G401.6 (cell line): ENCODE measurements at regions not wholly inside any gene's neighbourhood (a gene's known extent, or its start where the extent isn't known, plus 50 kb on each side); places are given as distances from the start of the nearest gene placed in this dataset.

Experiments used
- FAIRE-seq: peaks from 2 replicates; lab custom pipeline; 2012; peaks lifted over from hg19 to GRCh38; lab: Jason Lieb, UNC

- no peak for FAIRE-seq
Observed at GRCh38 chr10:33126742-33127141, 168.7 kb upstream of the ITGB1 start.

- no peak for FAIRE-seq
Observed at GRCh38 chr10:33125522-33126517, 167.8 kb upstream of the ITGB1 start.

GRCh38 chr10:33125111-33125510, 167.1 kb upstream of the ITGB1 start:
- no peak for FAIRE-seq

- no peak for FAIRE-seq
Observed at GRCh38 chr10:33123680-33124079, 165.7 kb upstream of the ITGB1 start.

- FAIRE-seq = no peak
Observed at GRCh38 chr10:33122014-33122809, 164.2 kb upstream of the ITGB1 start.

- no peak for FAIRE-seq
Observed at GRCh38 chr10:33120700-33121099, 162.7 kb upstream of the ITGB1 start.

GRCh38 chr10:33120275-33120674, 162.2 kb upstream of the ITGB1 start:
- FAIRE-seq = no peak

- no peak for FAIRE-seq
Observed at GRCh38 chr10:33117816-33118215, 159.8 kb upstream of the ITGB1 start.

GRCh38 chr10:33117230-33117629, 159.2 kb upstream of the ITGB1 start:
- no peak for FAIRE-seq

- no peak for FAIRE-seq
Observed at GRCh38 chr10:33115738-33116719, 158.0 kb upstream of the ITGB1 start.

GRCh38 chr10:33114451-33114952, 156.5 kb upstream of the ITGB1 start:
- FAIRE-seq = no peak

GRCh38 chr10:33113466-33113865, 155.4 kb upstream of the ITGB1 start:
- FAIRE-seq = no peak

- FAIRE-seq = no peak
Observed at GRCh38 chr10:33112831-33113455, 154.9 kb upstream of the ITGB1 start.

- no peak for FAIRE-seq
Observed at GRCh38 chr10:33111488-33112051, 153.5 kb upstream of the ITGB1 start.

GRCh38 chr10:33109788-33110469, 151.9 kb upstream of the ITGB1 start:
- FAIRE-seq = no peak

GRCh38 chr10:33109384-33109783, 151.4 kb upstream of the ITGB1 start:
- no peak for FAIRE-seq

GRCh38 chr10:33107953-33108352, 149.9 kb upstream of the ITGB1 start:
- no peak for FAIRE-seq

GRCh38 chr10:33106767-33107166, 148.7 kb upstream of the ITGB1 start:
- FAIRE-seq = no peak

- no peak for FAIRE-seq
Observed at GRCh38 chr10:33103863-33104379, 145.9 kb upstream of the ITGB1 start.

GRCh38 chr10:33102071-33102470, 144.0 kb upstream of the ITGB1 start:
- FAIRE-seq = no peak
